ENCODE measurements at regions not wholly inside any gene's neighbourhood (a gene's known extent, or its start where the extent isn't known, plus 50 kb on each side); places are given as distances from the start of the nearest gene placed in this dataset.

DNA sequence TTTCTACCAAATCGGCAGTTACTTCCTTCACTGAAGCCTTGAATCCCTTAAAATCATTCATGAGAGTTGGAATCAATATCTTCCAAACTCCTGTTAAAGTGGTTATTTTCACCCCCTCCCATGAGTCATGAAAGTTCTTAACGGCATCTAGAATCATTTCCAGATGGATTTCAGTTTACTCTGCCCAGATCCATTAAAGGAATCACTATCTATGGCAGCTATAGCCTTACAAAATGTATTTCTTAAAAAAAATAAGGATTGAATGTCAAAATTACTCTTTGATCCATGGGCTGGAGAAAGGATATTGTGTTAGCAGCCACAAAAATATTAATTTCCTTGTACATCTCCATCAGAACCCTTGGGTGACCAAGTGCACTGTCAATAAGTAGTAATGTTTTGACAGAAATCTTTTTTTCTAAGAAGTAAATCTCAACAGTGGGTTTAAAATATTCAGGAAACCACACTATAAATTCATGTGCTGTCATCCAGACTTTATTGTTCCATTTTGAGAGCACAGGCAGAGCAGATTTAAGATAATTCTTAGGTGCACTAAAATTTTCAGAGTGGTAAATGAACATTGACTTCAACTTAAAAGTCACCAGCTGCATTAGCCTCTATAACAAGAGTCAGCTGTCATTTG, 767.7 kb downstream of the DTWD2 start:
- TF ChIP-seq, protein P1, sequence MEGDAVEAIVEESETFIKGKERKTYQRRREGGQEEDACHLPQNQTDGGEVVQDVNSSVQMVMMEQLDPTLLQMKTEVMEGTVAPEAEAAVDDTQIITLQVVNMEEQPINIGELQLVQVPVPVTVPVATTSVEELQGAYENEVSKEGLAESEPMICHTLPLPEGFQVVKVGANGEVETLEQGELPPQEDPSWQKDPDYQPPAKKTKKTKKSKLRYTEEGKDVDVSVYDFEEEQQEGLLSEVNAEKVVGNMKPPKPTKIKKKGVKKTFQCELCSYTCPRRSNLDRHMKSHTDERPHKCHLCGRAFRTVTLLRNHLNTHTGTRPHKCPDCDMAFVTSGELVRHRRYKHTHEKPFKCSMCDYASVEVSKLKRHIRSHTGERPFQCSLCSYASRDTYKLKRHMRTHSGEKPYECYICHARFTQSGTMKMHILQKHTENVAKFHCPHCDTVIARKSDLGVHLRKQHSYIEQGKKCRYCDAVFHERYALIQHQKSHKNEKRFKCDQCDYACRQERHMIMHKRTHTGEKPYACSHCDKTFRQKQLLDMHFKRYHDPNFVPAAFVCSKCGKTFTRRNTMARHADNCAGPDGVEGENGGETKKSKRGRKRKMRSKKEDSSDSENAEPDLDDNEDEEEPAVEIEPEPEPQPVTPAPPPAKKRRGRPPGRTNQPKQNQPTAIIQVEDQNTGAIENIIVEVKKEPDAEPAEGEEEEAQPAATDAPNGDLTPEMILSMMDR (IDR thresholded peaks at IDR 0.05; ENCODE audit: low read depth, low read length), result no peak
- TF ChIP-seq EZH2phosphoT487 (IDR thresholded peaks at IDR 0.05; ENCODE audit: low read depth), result no peak

Measured in OCI-LY3 (cell line).